ENCODE measurements at regions not wholly inside any gene's neighbourhood (a gene's known extent, or its start where the extent isn't known, plus 50 kb on each side); places are given as distances from the start of the nearest gene placed in this dataset.

DNA sequence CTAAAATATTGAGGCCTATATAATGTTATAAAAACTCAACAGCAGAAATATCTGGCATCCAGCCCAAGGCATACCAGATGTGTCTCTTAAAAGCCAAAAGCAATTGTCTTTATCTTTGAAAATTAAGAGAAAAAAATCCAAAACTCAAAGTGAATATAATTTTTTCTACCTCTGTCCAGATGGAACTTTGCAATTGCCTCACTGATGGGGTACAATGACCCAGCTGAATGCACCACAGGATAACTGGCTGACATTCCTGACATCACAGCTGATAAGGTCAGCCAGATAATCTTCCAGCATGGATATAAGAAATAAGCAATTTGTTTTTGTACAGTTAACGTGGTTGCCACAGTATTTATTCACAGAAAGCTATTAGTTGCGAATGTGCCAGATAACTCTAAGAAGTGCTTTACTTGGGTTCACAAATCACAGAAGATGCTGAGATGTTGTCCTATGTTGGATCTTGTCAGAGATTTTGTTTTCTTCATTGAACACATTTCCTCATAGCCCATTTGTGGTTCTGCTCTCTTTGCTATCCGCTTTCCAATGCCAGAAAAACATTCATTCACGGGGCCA lies 566.9 kb upstream of the CCDC54 start:
- ATAC-seq, result no peak
- Histone ChIP-seq H3K9me3 (no peaks in the 10 kb centered on the region), H3K36me3 (ENCODE audit: low read depth) (no peaks in the 10 kb centered on the region), H3K4me3 (no peak overlapping the region), H3K4me1 (ENCODE audit: low read depth) (no peaks in the 10 kb centered on the region)
- DNase-seq, result no peak
- intact Hi-C loops (cut with DNase I, micrococcal nuclease), result no loop called here
- TF ChIP-seq, protein P1, sequence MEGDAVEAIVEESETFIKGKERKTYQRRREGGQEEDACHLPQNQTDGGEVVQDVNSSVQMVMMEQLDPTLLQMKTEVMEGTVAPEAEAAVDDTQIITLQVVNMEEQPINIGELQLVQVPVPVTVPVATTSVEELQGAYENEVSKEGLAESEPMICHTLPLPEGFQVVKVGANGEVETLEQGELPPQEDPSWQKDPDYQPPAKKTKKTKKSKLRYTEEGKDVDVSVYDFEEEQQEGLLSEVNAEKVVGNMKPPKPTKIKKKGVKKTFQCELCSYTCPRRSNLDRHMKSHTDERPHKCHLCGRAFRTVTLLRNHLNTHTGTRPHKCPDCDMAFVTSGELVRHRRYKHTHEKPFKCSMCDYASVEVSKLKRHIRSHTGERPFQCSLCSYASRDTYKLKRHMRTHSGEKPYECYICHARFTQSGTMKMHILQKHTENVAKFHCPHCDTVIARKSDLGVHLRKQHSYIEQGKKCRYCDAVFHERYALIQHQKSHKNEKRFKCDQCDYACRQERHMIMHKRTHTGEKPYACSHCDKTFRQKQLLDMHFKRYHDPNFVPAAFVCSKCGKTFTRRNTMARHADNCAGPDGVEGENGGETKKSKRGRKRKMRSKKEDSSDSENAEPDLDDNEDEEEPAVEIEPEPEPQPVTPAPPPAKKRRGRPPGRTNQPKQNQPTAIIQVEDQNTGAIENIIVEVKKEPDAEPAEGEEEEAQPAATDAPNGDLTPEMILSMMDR (IDR thresholded peaks at IDR 0.05), result no peak

DNA sequence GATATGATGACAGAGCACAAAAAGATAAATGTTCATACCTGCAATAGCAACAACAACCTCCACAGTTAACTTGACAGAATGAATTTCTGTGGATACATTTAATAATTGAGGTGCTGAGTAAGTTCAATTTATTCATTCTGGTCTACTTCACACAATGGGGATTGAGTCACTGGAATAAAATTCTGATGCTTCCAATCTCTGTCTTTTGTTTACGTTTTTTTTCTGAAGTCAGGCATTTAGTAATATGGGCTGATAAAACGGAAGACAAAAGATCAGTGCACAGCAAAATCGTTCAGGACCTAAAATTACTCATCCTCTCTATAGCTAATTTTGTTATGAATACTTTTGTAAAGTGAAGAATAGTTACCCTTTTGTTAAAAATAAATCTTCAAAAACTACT lies 565.9 kb upstream of the CCDC54 start:
- Histone ChIP-seq H3K36me3 (ENCODE audit: low read depth) (no peaks in the 10 kb centered on the region), H3K4me3 (no peak overlapping the region), H3K9me3 (no peaks in the 10 kb centered on the region), H3K4me1 (ENCODE audit: low read depth) (no peaks in the 10 kb centered on the region)
- TF ChIP-seq, protein P1 (IDR thresholded peaks at IDR 0.05), result no peak
- ATAC-seq (no peak), DNase-seq (no peak)
- intact Hi-C loops (cut with DNase I, micrococcal nuclease), result no loop called here

DNA sequence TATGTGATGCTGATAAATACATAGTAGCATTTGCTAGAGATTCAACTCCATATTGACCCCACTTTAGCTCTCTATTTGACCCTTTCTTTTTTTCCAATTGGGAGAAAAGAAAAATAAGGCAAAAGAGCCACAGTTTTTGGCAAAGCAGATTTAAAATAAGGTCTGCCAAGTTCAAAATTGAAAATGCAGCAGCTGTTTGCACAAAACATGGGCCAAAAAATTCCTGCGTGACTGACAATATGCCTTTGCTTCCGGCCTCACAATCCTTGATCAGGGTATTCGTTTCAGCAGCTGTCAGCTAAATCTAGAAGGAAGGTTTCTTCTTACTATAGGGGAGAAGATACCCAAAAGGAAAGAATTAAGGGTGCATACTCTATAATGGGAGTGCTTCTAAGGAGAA lies 563.5 kb upstream of the CCDC54 start:
- DNase-seq, result no peak
- Histone ChIP-seq H3K36me3 (ENCODE audit: low read depth) (no peaks in the 10 kb centered on the region), H3K4me1 (ENCODE audit: low read depth) (no peaks in the 10 kb centered on the region), H3K4me3 (no peak overlapping the region), H3K9me3 (no peaks in the 10 kb centered on the region)
- ATAC-seq, result no peak
- intact Hi-C loops (cut with DNase I, micrococcal nuclease), result no loop called here
- TF ChIP-seq, protein P1 (IDR thresholded peaks at IDR 0.05), result no peak

DNA sequence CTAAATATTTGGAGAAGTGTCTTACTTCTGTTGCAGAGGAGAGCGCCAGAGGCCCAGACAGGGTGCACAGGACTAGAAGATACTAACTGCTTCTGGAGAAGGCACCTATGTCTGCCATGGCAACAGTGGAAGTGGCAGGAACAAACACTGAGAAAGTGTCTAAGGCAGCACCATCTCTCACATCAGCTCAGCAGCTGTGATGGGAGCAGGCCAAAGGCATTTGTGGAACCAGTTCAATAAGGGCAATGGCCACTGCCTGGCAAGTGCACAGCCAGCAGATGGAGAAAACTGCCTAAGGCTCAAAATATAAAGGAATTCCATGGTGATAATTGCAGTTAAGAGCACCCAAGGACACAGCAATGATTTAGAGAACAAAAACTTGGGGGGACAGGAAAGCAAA lies 563.0 kb upstream of the CCDC54 start:
- intact Hi-C loops (cut with DNase I, micrococcal nuclease), result no loop called here
- no peak for DNase-seq
- H3K9me3 ChIP-seq, result no peaks in the 10 kb centered on the region
- H3K4me1 ChIP-seq (ENCODE audit: low read depth), result no peaks in the 10 kb centered on the region
- TF ChIP-seq, protein P1 (IDR thresholded peaks at IDR 0.05), result no peak
- H3K4me3 ChIP-seq, result no peak overlapping the region
- no peaks in the 10 kb centered on the region for H3K36me3 ChIP-seq (ENCODE audit: low read depth)
- ATAC-seq, result no peak

DNA sequence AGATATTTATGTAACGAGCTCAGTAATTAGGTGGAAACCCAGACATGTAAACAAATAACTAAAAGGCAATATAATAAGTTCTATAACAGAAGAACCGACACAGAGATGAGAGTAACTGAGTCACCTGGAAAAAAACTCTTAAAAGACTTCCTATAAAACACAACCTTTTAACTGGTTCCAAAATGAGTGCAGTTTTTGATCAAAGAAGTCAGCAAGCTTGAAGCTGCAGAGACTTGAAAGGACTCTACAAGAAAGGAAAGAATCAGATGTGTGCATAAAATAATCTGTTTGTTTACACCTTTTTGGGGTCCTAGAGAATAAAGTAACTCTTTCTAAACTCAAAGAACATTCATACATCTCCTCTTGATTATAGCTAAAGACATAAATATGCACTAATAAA lies 560.4 kb upstream of the CCDC54 start:
- intact Hi-C loops (cut with DNase I, micrococcal nuclease), result no loop called here
- TF ChIP-seq, protein P1 (IDR thresholded peaks at IDR 0.05), result no peak
- Histone ChIP-seq H3K4me1 (ENCODE audit: low read depth) (no peaks in the 10 kb centered on the region), H3K4me3 (no peak overlapping the region), H3K36me3 (ENCODE audit: low read depth) (no peaks in the 10 kb centered on the region), H3K9me3 (no peaks in the 10 kb centered on the region)
- ATAC-seq (no peak), DNase-seq (no peak)

DNA sequence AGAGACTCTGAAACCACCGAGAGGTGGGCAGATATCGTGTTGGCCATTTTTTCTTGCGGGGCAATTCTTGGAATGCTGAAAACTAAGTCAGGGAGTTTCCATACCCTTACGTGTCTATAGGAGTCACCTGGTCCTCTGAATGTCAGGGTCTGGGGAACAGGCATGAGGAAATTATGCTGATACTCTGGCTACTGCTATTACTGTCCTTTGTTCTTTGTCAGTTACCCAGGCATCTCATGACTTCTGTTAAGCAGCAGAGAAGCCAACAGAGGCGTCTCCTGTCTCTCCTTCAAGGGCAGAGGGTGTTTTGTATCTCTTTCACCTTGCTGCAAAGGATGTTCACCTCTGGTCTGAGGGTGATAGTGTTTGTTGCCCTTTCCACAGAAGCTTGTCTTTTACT lies 559.5 kb upstream of the CCDC54 start:
- DNase-seq (no peak), ATAC-seq (no peak)
- Histone ChIP-seq H3K9me3 (no peaks in the 10 kb centered on the region), H3K4me3 (no peak overlapping the region), H3K36me3 (ENCODE audit: low read depth) (no peaks in the 10 kb centered on the region), H3K4me1 (ENCODE audit: low read depth) (no peaks in the 10 kb centered on the region)
- TF ChIP-seq, protein P1 (IDR thresholded peaks at IDR 0.05), result no peak
- intact Hi-C loops (cut with DNase I, micrococcal nuclease), result no loop called here

All from mucosa of descending colon (tissue), 3 donors.